ENCODE measurements at regions not wholly inside any gene's neighbourhood (a gene's known extent, or its start where the extent isn't known, plus 50 kb on each side); places are given as distances from the start of the nearest gene placed in this dataset.
"Not testable (repeated sequence)": the region's sequence is repeated elsewhere in the genome, so short reads cannot be mapped to it uniquely, and the experiment has no call there.

DNA sequence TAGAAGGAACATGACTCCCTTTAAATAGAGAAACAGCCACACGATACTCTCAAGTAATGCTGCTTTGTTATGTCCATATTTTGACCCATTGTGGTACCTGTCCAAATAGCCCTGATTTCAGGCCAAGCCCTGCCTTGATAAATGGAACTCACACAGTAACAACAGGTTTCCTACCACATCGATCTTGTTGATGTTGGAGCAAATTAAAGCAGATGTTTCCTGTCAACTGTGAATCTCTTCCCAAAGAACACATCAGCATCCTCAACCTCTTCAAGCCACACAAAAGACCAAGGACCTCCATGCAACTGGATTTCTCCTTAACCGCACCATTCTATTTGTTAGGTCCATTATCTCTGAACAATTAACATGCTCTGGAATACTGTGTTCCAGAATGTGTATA is 109.5 kb downstream of the FOXD4L6 start:
- TF ChIP-seq, protein P1, sequence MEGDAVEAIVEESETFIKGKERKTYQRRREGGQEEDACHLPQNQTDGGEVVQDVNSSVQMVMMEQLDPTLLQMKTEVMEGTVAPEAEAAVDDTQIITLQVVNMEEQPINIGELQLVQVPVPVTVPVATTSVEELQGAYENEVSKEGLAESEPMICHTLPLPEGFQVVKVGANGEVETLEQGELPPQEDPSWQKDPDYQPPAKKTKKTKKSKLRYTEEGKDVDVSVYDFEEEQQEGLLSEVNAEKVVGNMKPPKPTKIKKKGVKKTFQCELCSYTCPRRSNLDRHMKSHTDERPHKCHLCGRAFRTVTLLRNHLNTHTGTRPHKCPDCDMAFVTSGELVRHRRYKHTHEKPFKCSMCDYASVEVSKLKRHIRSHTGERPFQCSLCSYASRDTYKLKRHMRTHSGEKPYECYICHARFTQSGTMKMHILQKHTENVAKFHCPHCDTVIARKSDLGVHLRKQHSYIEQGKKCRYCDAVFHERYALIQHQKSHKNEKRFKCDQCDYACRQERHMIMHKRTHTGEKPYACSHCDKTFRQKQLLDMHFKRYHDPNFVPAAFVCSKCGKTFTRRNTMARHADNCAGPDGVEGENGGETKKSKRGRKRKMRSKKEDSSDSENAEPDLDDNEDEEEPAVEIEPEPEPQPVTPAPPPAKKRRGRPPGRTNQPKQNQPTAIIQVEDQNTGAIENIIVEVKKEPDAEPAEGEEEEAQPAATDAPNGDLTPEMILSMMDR (IDR thresholded peaks at IDR 0.05), result not testable (repeated sequence)
- TF ChIP-seq POLR2A (IDR thresholded peaks at IDR 0.05), result not testable (repeated sequence)
